ENCODE measurements at regions not wholly inside any gene's neighbourhood (a gene's known extent, or its start where the extent isn't known, plus 50 kb on each side); places are given as distances from the start of the nearest gene placed in this dataset.
"Not testable (repeated sequence)": the region's sequence is repeated elsewhere in the genome, so short reads cannot be mapped to it uniquely, and the experiment has no call there.

DNA sequence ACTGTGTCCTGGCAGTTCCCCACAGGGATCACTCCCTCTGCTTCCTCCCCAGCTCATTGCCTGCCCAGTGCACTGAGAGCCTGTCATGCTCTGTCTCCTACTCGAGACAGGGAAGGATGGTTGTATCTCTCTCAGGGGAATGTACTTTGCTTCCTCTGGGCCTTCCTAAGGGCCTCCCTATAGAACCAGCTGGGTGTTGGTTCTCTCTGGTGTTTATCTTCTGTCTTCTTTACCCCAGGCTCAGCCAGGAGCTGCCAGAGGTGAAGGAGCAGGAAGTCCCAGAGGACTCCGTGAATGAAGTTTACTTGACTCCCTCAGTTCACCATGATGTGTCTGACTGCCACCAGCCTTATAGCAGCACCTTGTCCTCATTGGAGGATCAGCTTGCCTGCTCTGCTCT, 330.3 kb upstream of the COX7C start:
- TF ChIP-seq, protein P1, sequence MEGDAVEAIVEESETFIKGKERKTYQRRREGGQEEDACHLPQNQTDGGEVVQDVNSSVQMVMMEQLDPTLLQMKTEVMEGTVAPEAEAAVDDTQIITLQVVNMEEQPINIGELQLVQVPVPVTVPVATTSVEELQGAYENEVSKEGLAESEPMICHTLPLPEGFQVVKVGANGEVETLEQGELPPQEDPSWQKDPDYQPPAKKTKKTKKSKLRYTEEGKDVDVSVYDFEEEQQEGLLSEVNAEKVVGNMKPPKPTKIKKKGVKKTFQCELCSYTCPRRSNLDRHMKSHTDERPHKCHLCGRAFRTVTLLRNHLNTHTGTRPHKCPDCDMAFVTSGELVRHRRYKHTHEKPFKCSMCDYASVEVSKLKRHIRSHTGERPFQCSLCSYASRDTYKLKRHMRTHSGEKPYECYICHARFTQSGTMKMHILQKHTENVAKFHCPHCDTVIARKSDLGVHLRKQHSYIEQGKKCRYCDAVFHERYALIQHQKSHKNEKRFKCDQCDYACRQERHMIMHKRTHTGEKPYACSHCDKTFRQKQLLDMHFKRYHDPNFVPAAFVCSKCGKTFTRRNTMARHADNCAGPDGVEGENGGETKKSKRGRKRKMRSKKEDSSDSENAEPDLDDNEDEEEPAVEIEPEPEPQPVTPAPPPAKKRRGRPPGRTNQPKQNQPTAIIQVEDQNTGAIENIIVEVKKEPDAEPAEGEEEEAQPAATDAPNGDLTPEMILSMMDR (IDR thresholded peaks at IDR 0.05) = not testable (repeated sequence)
- TF ChIP-seq POLR2A, POLR2AphosphoS5 (IDR thresholded peaks at IDR 0.05): not testable (repeated sequence)

Data from transverse colon (tissue), 4 donors.